ENCODE measurements at regions not wholly inside any gene's neighbourhood (a gene's known extent, or its start where the extent isn't known, plus 50 kb on each side); places are given as distances from the start of the nearest gene placed in this dataset.

GRCh38 chr18:68060871-68061270 is 544.4 kb upstream of the DSEL start:
- TF ChIP-seq CTCF (IDR thresholded peaks at IDR 0.05; ENCODE audit: insufficient read depth, low read depth, low read length, missing control alignments) = no peak
- DNase-seq (ENCODE audit: low read depth) = no peak
- no peak overlapping the region for H3K4me3 ChIP-seq (ENCODE audit: low read depth, low read length)

GRCh38 chr18:68056936-68057335 is 540.4 kb upstream of the DSEL start:
- H3K4me3 ChIP-seq (ENCODE audit: low read depth, low read length) = no peak overlapping the region
- no peak for TF ChIP-seq CTCF (IDR thresholded peaks at IDR 0.05; ENCODE audit: insufficient read depth, low read depth, low read length, missing control alignments)
- DNase-seq (ENCODE audit: low read depth) = no peak

GRCh38 chr18:68054669-68055068 is 538.1 kb upstream of the DSEL start:
- no peak for TF ChIP-seq CTCF (IDR thresholded peaks at IDR 0.05; ENCODE audit: insufficient read depth, low read depth, low read length, missing control alignments)
- no peak for DNase-seq (ENCODE audit: low read depth)
- H3K4me3 ChIP-seq (ENCODE audit: low read depth, low read length) = no peak overlapping the region

GRCh38 chr18:68053290-68053689 is 536.8 kb upstream of the DSEL start:
- no peak for TF ChIP-seq CTCF (IDR thresholded peaks at IDR 0.05; ENCODE audit: insufficient read depth, low read depth, low read length, missing control alignments)
- DNase-seq (ENCODE audit: low read depth) = no peak

GRCh38 chr18:68041327-68041726 is 524.8 kb upstream of the DSEL start:
- DNase-seq (ENCODE audit: low read depth) = no peak
- no peak overlapping the region for H3K4me3 ChIP-seq (ENCODE audit: low read depth, low read length)
- TF ChIP-seq CTCF (IDR thresholded peaks at IDR 0.05; ENCODE audit: insufficient read depth, low read depth, low read length, missing control alignments) = no peak

More at GRCh38 chr18:68053290-68053689, 536.8 kb upstream of the DSEL start:
- H3K4me3 ChIP-seq (ENCODE audit: low read depth, low read length) = no peak overlapping the region

GRCh38 chr18:68040198-68040597 is 523.7 kb upstream of the DSEL start:
- TF ChIP-seq CTCF (IDR thresholded peaks at IDR 0.05; ENCODE audit: insufficient read depth, low read depth, low read length, missing control alignments) = no peak
- no peak overlapping the region for H3K4me3 ChIP-seq (ENCODE audit: low read depth, low read length)
- no peak for DNase-seq (ENCODE audit: low read depth)

- no peak for DNase-seq (ENCODE audit: low read depth)
Observed at GRCh38 chr18:68035774-68036522, 519.4 kb upstream of the DSEL start.

More at GRCh38 chr18:68035774-68036522, 519.4 kb upstream of the DSEL start:
- no peak overlapping the region for H3K4me3 ChIP-seq (ENCODE audit: low read depth, low read length)
- no peak for TF ChIP-seq CTCF (IDR thresholded peaks at IDR 0.05; ENCODE audit: insufficient read depth, low read depth, low read length, missing control alignments)
